Fibroblast of pulmonary artery (primary cell): ENCODE measurements at regions not wholly inside any gene's neighbourhood (a gene's known extent, or its start where the extent isn't known, plus 50 kb on each side); places are given as distances from the start of the nearest gene placed in this dataset.
"Not testable (repeated sequence)": the region's sequence is repeated elsewhere in the genome, so short reads cannot be mapped to it uniquely, and the experiment has no call there.

ENCODE experiments used
- DNase-seq: peaks from one replicate; pipeline ENCODE4 v3.0.0-alpha.2; 2010; ENCODE audit warnings: low read depth
- H3K4me3 ChIP-seq: replicated peaks from 2 replicates; pipeline ENCODE4 v1.5.1; 2011; ENCODE audit warnings: low read depth, mild to moderate bottlenecking, control low read depth, low read length, moderate library complexity
- TF ChIP-seq, protein P1 (sequence below): IDR thresholded peaks from 2 replicates; pipeline ENCODE4 v1.5.1; 2011; ENCODE audit warnings: mild to moderate bottlenecking, control low read depth, low read length, inconsistent platforms; ENCODE audit errors: missing control alignments

GRCh38 chr3:115204475-115204874 is 57.4 kb upstream of the ZBTB20 start:
- peak; percentile 7 for DNase-seq
- TF ChIP-seq, protein P1, sequence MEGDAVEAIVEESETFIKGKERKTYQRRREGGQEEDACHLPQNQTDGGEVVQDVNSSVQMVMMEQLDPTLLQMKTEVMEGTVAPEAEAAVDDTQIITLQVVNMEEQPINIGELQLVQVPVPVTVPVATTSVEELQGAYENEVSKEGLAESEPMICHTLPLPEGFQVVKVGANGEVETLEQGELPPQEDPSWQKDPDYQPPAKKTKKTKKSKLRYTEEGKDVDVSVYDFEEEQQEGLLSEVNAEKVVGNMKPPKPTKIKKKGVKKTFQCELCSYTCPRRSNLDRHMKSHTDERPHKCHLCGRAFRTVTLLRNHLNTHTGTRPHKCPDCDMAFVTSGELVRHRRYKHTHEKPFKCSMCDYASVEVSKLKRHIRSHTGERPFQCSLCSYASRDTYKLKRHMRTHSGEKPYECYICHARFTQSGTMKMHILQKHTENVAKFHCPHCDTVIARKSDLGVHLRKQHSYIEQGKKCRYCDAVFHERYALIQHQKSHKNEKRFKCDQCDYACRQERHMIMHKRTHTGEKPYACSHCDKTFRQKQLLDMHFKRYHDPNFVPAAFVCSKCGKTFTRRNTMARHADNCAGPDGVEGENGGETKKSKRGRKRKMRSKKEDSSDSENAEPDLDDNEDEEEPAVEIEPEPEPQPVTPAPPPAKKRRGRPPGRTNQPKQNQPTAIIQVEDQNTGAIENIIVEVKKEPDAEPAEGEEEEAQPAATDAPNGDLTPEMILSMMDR = no peak
- H3K4me3 ChIP-seq = no peak overlapping the region

DNA sequence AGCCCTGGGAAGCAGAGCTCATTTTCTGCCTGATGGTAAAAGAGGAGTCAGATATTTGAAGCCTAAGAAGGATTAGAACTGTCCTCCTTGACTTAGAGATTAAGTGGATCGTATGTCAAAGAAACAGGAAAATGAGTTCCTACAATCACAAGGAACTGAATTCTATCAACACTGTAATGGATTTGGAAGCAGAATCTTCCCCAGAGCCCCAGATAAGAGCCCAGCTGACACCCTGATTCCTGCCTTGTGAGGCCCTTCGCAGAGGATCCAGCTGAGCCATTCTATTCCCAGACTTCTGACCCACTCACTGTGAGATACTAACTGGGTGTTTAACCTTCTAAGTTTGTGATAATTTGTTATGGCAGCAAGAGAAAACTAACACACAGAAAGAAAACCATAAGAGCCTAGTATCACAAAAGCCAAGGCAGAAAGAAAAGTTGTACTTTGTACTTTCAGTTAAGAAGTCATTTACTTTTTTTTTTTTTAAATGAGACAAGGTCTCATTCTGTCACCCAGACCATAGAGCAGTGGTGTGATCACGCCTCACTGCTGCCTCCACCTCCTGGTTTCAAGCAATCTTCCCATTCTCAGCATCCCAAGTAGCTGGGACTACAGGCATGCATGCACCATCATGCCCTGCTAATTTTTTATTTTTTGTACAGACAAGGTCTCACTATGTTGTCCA is 61.1 kb upstream of the ZBTB20 start:
- no peak overlapping the region for H3K4me3 ChIP-seq
- TF ChIP-seq, protein P1 = no peak
- DNase-seq = no peak

DNA sequence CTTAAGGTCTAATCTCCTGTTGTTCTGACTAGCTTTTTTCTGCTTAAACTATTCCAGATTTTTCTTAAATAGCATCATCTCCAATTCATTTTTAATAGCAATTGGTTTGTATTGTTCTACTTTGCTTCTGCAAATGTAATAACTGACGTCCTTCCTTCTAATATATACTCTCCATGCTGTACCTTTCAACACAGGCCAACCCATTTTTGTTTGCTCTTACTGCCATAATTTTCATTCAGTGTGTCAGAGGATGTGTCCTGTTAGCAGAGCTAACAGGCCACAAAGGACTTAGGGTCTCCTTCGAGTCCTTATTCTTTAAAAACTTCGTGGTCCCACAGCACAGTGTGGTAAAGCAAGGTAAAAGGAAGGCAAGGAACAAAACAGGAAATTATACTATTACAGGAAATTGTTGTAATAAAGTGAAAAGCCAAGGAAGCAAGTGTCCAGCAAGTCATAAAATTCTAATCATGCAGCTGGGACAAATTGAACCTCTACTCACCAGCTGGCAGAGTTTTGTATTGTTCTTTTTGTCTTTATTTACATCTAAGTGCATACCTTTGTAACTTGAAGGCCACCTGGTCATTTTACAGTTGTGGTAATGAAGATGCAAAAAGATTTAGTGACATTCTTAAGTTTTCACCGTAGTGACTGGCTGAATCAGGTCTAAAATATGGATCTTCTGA is 64.9 kb upstream of the ZBTB20 start:
- no peak for DNase-seq
- TF ChIP-seq, protein P1 = no peak
- H3K4me3 ChIP-seq = no peak overlapping the region

DNA sequence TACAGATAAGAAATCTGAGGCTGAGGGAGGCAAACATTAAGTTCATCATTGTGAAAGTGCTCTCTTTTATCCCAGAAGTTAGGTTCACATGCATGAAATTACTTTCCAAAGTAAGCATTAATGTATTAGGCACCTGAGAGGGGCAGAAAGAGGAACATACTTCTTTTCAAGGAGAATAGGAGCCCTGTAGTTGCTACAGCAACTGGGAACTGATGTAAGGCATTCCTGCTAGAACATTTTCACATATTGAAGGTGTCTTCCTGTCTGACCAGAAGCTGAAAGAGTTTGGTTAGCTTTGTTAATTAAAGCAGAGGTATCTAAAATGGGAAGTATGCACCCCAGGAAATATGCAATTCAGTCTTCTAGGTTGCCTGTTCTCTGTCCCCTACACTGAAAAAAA is 65.5 kb upstream of the ZBTB20 start:
- TF ChIP-seq, protein P1 = no peak
- no peak overlapping the region for H3K4me3 ChIP-seq
- DNase-seq = no peak

DNA sequence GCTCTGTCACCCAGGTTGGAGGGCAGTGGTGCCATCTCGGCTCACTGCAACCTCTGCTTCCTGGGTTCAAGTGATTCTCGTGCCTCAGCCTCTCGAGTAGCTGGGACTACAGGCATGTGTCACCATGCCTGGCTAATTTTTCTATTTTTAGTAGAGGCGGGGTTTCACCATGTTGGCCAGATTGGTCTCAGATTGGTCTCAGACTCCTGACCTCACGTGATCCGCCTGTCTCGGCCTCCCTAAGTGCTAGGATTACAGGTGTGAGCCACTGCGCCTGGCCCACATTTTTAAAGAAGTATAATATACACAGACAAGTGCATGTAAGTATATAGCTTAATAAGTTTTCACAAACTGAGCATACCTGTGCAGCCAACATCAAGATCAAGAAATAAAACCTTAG is 66.0 kb upstream of the ZBTB20 start:
- not testable (repeated sequence) for DNase-seq, H3K4me3 ChIP-seq

DNA sequence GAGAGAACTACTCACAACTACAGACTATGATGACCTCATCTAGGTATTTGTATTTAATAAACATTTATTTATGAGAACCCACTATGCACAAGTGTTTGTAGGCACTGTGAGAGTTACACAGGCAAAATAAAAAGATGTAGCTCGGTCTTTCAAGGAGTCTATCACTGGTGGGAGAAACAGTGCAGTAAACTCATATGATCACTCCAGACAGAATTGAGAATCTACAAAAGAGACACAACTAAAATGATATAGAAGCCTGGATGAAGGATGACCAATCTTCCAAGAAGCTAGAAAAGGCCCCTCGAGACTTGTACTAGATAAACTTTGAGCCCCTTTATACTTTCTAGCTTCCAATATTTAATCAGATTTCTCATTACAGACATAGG is 70.2 kb upstream of the ZBTB20 start:
- no peak for DNase-seq
- TF ChIP-seq, protein P1 = no peak
- no peak overlapping the region for H3K4me3 ChIP-seq

DNA sequence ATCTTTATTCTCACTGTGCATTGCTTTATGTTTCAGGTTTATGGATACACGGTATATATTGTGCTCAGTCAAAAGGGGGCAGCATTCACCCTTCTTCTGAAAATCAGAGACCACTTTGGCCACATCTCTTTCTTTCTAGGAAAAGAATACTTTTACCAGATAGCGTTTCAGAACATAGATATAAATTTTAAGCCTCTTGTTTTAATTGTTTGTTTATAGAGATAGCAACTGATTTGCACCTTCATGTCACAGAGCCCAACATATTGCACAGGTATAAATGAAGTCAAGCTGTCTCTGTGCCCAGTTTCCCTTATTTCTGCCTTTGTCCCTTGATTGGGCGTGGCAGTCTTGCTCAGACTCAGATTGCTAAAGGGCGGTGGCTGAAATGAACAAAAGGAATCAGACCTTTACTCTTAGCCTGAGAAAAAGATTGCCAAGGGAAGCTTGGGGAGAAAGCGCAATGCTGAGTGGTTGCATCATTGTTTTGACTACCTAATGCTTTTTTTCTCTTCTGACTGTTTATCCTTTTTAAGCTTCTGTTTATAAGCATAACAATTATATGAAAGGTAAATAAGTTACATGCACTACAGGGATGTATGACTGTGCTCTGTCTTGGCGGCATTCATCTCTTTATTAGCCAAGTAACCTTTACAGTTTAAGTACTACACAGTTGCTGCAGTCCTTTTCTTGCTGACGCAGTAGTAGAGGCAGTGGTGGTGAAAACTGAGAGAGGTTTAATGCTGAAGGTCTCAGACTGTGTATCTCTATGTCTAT is 70.8 kb upstream of the ZBTB20 start:
- no peak overlapping the region for H3K4me3 ChIP-seq
- DNase-seq = peak; percentile 83
- TF ChIP-seq, protein P1 = peak; percentile 74
